Stimulated activated CD4-positive, alpha-beta T cell treated with anti-CD3 and anti-CD28 coated beads, Interleukin-12 subunit alpha, Interleukin-12 subunit beta, amount 100 ng/mL, for 24 hours (primary cell): ENCODE measurements at regions not wholly inside any gene's neighbourhood (a gene's known extent, or its start where the extent isn't known, plus 50 kb on each side); places are given as distances from the start of the nearest gene placed in this dataset.

Experiments
- DNase-seq, 2 experiments: peaks; one replicate each; pipeline ENCODE4 v3.0.0-alpha.2; 2020; ENCODE audit warnings: low read depth in 2 of 2

GRCh38 chr7:39890411-39890810, 59.6 kb upstream of the CDK13 start:
- DNase-seq = no peak

- no peak for DNase-seq
Measured at GRCh38 chr7:39891894-39892293, 58.2 kb upstream of the CDK13 start.

GRCh38 chr7:39892361-39892760, 57.7 kb upstream of the CDK13 start:
- no peak for DNase-seq

- no peak for DNase-seq
Measured at GRCh38 chr7:39894904-39895303, 55.2 kb upstream of the CDK13 start.

GRCh38 chr7:39896840-39897239, 53.2 kb upstream of the CDK13 start:
- DNase-seq = no peak

- DNase-seq = no peak
Measured at GRCh38 chr7:39898867-39899266, 51.2 kb upstream of the CDK13 start.
